IMR-90 (cell line): ENCODE measurements at regions not wholly inside any gene's neighbourhood (a gene's known extent, or its start where the extent isn't known, plus 50 kb on each side); places are given as distances from the start of the nearest gene placed in this dataset.

Experiments
- ATAC-seq: fragments of 200-7000 bp; cut with Tn5 transposase; 2 replicates; pipeline ENCODE4 v1.9.1; 2020; ENCODE audit warnings: low read depth, mild to moderate bottlenecking, moderate library complexity
- BruUV-seq: library from RNA; stranded (reverse); fragments of 400-500 nt; replicated peaks from 2 replicates; lab custom pipeline; 2021; lab: Mats Ljungman, UMichigan
- CTCF ChIA-PET: fragments of 300-600 bp; formaldehyde crosslinking; extraction: SDS; loops from one replicate; lab custom pipeline; 2021; ENCODE audit warnings: antibody characterized with exemption; lab: Yijun Ruan, JAX
- POLR2A ChIA-PET: fragments of 300-600 bp; sonication (Branson Sonifier 250); formaldehyde crosslinking; loops from one replicate; lab custom pipeline; 2022; ENCODE audit warnings: antibody characterized with exemption; ENCODE audit not compliant: unreplicated experiment; lab: Charles Lee
- DNase-seq: peaks from one replicate; pipeline ENCODE4 v3.0.0; 2013
- H2AFZ ChIP-seq: replicated peaks from 2 replicates; pipeline ENCODE3; 2013; ENCODE audit warnings: low read length, mild to moderate bottlenecking; ENCODE audit not compliant: poor library complexity
- H2AK5ac ChIP-seq: 2 replicates; pipeline ENCODE4 v1.6.1; 2013; ENCODE audit warnings: low read depth, low read length, inconsistent platforms
- H2AK9ac ChIP-seq: replicated peaks from 2 replicates; pipeline ENCODE3; 2013; ENCODE audit warnings: mild to moderate bottlenecking, low read depth, low read length, moderate library complexity; ENCODE audit not compliant: poor library complexity
- H2BK120ac ChIP-seq: 2 replicates; pipeline ENCODE4 v1.6.1; 2013; ENCODE audit warnings: low read depth, low read length, inconsistent platforms
- H2BK15ac ChIP-seq: 3 replicates; pipeline ENCODE4 v1.6.1; 2013; ENCODE audit warnings: low read depth, low read length, inconsistent platforms
- H2BK20ac ChIP-seq: 2 replicates; pipeline ENCODE4 v1.6.1; 2013; ENCODE audit warnings: low read depth, mild to moderate bottlenecking, inconsistent platforms, low read length, moderate library complexity
- H2BK5ac ChIP-seq: 2 replicates; pipeline ENCODE4 v1.6.1; 2013; ENCODE audit warnings: mild to moderate bottlenecking, low read depth, low read length, inconsistent platforms; ENCODE audit not compliant: poor library complexity, severe bottlenecking
- H3K14ac ChIP-seq: replicated peaks from 2 replicates; pipeline ENCODE4 v1.6.1; 2013; ENCODE audit warnings: low read depth, low read length, inconsistent platforms
- H3K18ac ChIP-seq: 2 replicates; pipeline ENCODE4 v1.6.1; 2013; ENCODE audit warnings: low read depth, low read length, control low read depth
- H3K23ac ChIP-seq: 2 replicates; pipeline ENCODE4 v1.6.1; 2013; ENCODE audit warnings: low read depth, low read length, inconsistent platforms
- H3K27ac ChIP-seq: 2 replicates; pipeline ENCODE4 v1.5.1; 2013; ENCODE audit warnings: mild to moderate bottlenecking, control low read depth, low read length; ENCODE audit not compliant: insufficient read depth
- H3K27me3 ChIP-seq: 2 replicates; pipeline ENCODE4 v1.6.1; 2013; ENCODE audit warnings: low read length; ENCODE audit not compliant: control insufficient read depth, insufficient read depth
- H3K36me3 ChIP-seq: 2 replicates; pipeline ENCODE4 v1.6.1; 2013; ENCODE audit warnings: low read length, mixed read lengths; ENCODE audit not compliant: control insufficient read depth, insufficient read depth
- H3K4ac ChIP-seq: 2 replicates; pipeline ENCODE4 v1.6.1; 2013; ENCODE audit warnings: low read depth, low read length, inconsistent platforms
- H3K4me1 ChIP-seq: 2 replicates; pipeline ENCODE4 v1.6.1; 2013; ENCODE audit warnings: low read length, mixed read lengths; ENCODE audit not compliant: control insufficient read depth, insufficient read depth
- H3K4me2 ChIP-seq: 2 replicates; pipeline ENCODE4 v1.6.1; 2013; ENCODE audit warnings: low read depth, mild to moderate bottlenecking, control low read depth, low read length, moderate library complexity
- H3K4me3 ChIP-seq: 2 replicates; pipeline ENCODE4 v1.5.1; 2013; ENCODE audit warnings: low read depth, mild to moderate bottlenecking, control low read depth, low read length, moderate library complexity; ENCODE audit not compliant: insufficient read depth
- H3K56ac ChIP-seq: 2 replicates; pipeline ENCODE4 v1.6.1; 2013; ENCODE audit warnings: low read length, inconsistent platforms; ENCODE audit not compliant: insufficient read depth; ENCODE audit errors: extremely low read depth
- H3K79me1 ChIP-seq, 2 experiments: 2 replicates each; pipeline ENCODE4 v1.6.1; 2013; ENCODE audit warnings: low read length in 2 of 2, inconsistent platforms in 1 of 2, low read depth in 1 of 2
- H3K9ac ChIP-seq: 2 replicates; pipeline ENCODE4 v1.6.1; 2013; ENCODE audit warnings: low read depth, low read length, control low read depth
- H3K9me1 ChIP-seq: 2 replicates; pipeline ENCODE4 v1.6.1; 2013; ENCODE audit warnings: low read length, inconsistent platforms; ENCODE audit not compliant: insufficient read depth
- H3K9me3 ChIP-seq: 2 replicates; pipeline ENCODE4 v1.6.1; 2013; ENCODE audit warnings: low read length; ENCODE audit not compliant: control insufficient read depth, insufficient read depth
- H4K20me1 ChIP-seq: 2 replicates; pipeline ENCODE4 v1.6.1; 2013; ENCODE audit warnings: low read length, inconsistent platforms; ENCODE audit not compliant: insufficient read depth
- H4K5ac ChIP-seq: 2 replicates; pipeline ENCODE4 v1.6.1; 2013; ENCODE audit warnings: mild to moderate bottlenecking, low read depth, low read length, control low read depth
- H4K8ac ChIP-seq, 2 experiments: 2 replicates each; pipeline ENCODE4 v1.6.1; 2013; ENCODE audit warnings: low read depth in 2 of 2, low read length in 2 of 2, control low read depth in 1 of 2, inconsistent platforms in 1 of 2
- H4K91ac ChIP-seq: 2 replicates; pipeline ENCODE4 v1.6.1; 2013; ENCODE audit warnings: low read depth, low read length, inconsistent platforms; ENCODE audit not compliant: insufficient read depth
- NFE2L2 ChIP-seq: fragments of 150-350 bp; IDR thresholded peaks from 2 replicates; pipeline ENCODE4 v1.6.1; 2016; ENCODE audit warnings: low read depth, mild to moderate bottlenecking, low read length
- WGBS, 2 experiments: methylation state at CpG; one replicate each; pipeline versions ENCODE4 v1.1.5 to v1.1.7; 2013; ENCODE audit warnings: missing lambda C conversion rate in 2 of 2; ENCODE audit not compliant: insufficient read length in 1 of 2; ENCODE audit errors: extremely low coverage in 2 of 2; 5-methylcytosine and 5-hydroxymethylcytosine counted together
- dilution Hi-C: fragments of 300-500 bp; cut with HindIII; formaldehyde crosslinking; loops from one replicate; pipeline ENCODE4 v1.14.3; 2018; ENCODE audit warnings: low sequenced_read_pairs; ENCODE audit not compliant: unreplicated experiment
- in situ Hi-C: fragments of 300-500 bp; cut with MboI; formaldehyde crosslinking; loops from 3 replicates; pipeline ENCODE4 v1.14.3; 2019; ENCODE audit warnings: low sequenced_read_pairs, inconsistent platforms, mixed read lengths
- intact Hi-C: fragments of 100-400 bp; cut with micrococcal nuclease; formaldehyde crosslinking; loops from 2 replicates; pipeline ENCODE4 v1.10.0; 2022

GRCh38 chr18:43525169-43525568, 247.9 kb upstream of the SYT4 start:
- no peak for ATAC-seq
- WGBS, 2 experiments = no CpG with 5 or more reads among the region's 2 CpGs

More at GRCh38 chr18:43525169-43525568, 247.9 kb upstream of the SYT4 start:
- intact Hi-C loops = no loop called here
- H2BK20ac ChIP-seq = no peak overlapping the region
- H2AK9ac ChIP-seq = no peak overlapping the region
- H3K4me2 ChIP-seq = no peak overlapping the region
- H3K9me3 ChIP-seq = no peaks in the 10 kb centered on the region
- BruUV-seq = no TSS peak
- DNase-seq = no peak
- H3K4me1 ChIP-seq = no peaks in the 10 kb centered on the region
- H3K9ac ChIP-seq = no peak overlapping the region
- H4K20me1 ChIP-seq = no peaks in the 10 kb centered on the region
- H3K14ac ChIP-seq = no peak overlapping the region
- H2AK5ac ChIP-seq = no peak overlapping the region
- H3K9me1 ChIP-seq = no peaks in the 10 kb centered on the region
- no peak overlapping the region for H4K91ac ChIP-seq
- H3K36me3 ChIP-seq = no peaks in the 10 kb centered on the region
- H2AFZ ChIP-seq = no peak overlapping the region
- H3K4me3 ChIP-seq = no peak overlapping the region
- H3K4ac ChIP-seq = no peak overlapping the region
- H3K27ac ChIP-seq = no peak overlapping the region
- no peak overlapping the region for H2BK5ac ChIP-seq
- H2BK120ac ChIP-seq = no peak overlapping the region
- in situ Hi-C loops = no loop called here
- no peaks in the 10 kb centered on the region for H3K79me1 ChIP-seq
- H3K18ac ChIP-seq = no peak overlapping the region
- no peak overlapping the region for H3K56ac ChIP-seq
- ChIA-PET POLR2A (no interaction called here), CTCF (no interaction called here)
- dilution Hi-C loops = no loop called here
- H2BK15ac ChIP-seq = no peak overlapping the region
- no peak for TF ChIP-seq NFE2L2
- H4K5ac ChIP-seq = no peak overlapping the region
- no peak overlapping the region for H4K8ac ChIP-seq
- H3K23ac ChIP-seq = no peak overlapping the region
- H3K27me3 ChIP-seq = no peaks in the 10 kb centered on the region
